ENCODE measurements at regions not wholly inside any gene's neighbourhood (a gene's known extent, or its start where the extent isn't known, plus 50 kb on each side); places are given as distances from the start of the nearest gene placed in this dataset.
"Not testable (repeated sequence)": the region's sequence is repeated elsewhere in the genome, so short reads cannot be mapped to it uniquely, and the experiment has no call there.

DNA sequence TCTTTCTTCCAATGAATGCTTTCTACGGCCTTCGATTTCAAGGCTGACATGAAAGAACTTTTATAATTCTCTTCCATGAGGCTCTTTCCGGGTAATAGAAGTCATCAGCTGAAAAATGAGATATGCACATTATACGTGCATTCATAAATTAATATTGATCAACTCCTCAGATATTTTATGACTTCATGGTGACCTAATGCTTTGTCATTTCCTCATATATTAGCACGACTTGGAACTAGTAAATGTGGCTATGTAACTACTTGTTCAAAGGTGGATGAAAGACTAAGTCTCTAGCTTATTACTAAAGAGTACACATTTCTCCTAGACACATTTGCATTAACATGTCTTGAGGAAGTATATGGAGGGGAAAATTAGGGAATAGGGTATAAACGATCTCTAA, 168.8 kb downstream of the HDGFL1 start:
- Mint-ChIP-seq H3K4me3 (no peak overlapping the region), H3K27me3 (no peaks in the 10 kb centered on the region), H3K9me3 (no peaks in the 10 kb centered on the region), H3K27ac (no peak overlapping the region), H3K4me1 (ENCODE audit: low read depth) (no peaks in the 10 kb centered on the region), H3K36me3 (ENCODE audit: low read depth) (no peaks in the 10 kb centered on the region)
- DNase-seq, result no peak

DNA sequence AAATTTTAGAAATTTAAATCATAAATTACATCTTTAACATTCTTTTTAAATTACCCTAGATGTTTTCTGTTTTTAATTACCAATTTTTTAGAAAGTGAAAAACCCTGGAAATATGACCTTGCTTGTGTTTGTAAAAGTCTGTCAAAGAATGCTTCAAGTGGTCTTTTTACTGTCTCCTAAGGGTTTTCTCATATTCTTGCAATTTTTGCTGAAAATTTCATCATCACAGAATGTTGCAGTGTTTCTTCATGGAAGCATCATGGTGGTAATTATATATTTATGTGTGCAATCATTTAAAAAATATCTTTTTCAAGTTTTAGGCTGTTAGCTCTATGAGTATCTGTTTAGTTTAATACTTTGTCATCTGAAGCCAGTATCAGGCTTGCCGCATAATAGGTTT, 178.2 kb downstream of the HDGFL1 start:
- H3K27me3 Mint-ChIP-seq, result no peaks in the 10 kb centered on the region
- no peaks in the 10 kb centered on the region for H3K36me3 Mint-ChIP-seq (ENCODE audit: low read depth)
- no peak overlapping the region for H3K27ac Mint-ChIP-seq
- no peak for DNase-seq
- H3K4me1 Mint-ChIP-seq (ENCODE audit: low read depth), result no peaks in the 10 kb centered on the region
- no peak overlapping the region for H3K4me3 Mint-ChIP-seq
- H3K9me3 Mint-ChIP-seq, result no peaks in the 10 kb centered on the region

DNA sequence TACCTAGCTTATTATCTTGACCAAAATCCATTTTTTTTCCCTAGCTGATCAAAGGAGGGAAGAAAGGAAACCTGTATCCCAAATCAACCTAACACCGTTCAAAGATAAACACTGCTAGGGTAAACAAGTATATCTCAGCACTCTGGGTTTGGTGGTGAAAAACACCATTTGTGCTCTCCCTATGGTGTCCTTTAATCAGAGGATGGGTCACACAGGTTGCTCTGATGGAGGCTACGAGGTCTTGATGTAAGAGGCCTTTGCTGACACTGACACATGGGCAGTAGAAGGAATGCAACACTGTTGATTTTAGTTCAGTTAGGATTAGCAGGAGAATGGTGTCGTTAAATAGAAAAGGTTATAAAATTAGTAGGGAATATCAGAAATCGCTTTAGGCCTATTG, 179.3 kb downstream of the HDGFL1 start:
- no peak overlapping the region for H3K27ac Mint-ChIP-seq

DNA sequence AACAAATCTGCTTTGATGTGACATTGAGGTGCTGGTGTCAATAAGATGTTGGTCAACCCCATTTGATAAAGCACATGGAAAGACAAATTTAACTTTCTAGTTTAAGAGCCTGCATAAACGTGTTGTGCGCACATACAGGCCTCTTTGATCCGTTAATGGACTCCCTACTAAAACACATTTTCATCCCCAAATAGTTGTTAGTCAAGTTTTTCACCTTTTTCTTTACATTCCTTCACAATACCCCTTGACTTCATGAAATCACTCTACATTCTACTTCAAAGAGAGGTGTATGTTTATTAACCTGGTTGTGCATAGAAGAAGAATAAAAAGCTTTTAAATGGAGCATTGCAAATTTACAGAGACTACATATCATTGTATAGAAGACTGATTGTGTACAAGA, 180.3 kb downstream of the HDGFL1 start:
- Mint-ChIP-seq H3K9me3 (no peaks in the 10 kb centered on the region), H3K4me3 (no peak overlapping the region), H3K27ac (no peak overlapping the region), H3K36me3 (ENCODE audit: low read depth) (no peaks in the 10 kb centered on the region), H3K4me1 (ENCODE audit: low read depth) (no peaks in the 10 kb centered on the region), H3K27me3 (no peaks in the 10 kb centered on the region)
- DNase-seq, result no peak

More for the DNA sequence above, 179.3 kb downstream of the HDGFL1 start:
- Mint-ChIP-seq H3K36me3 (ENCODE audit: low read depth) (no peaks in the 10 kb centered on the region), H3K9me3 (no peaks in the 10 kb centered on the region), H3K4me1 (ENCODE audit: low read depth) (no peaks in the 10 kb centered on the region), H3K4me3 (no peak overlapping the region), H3K27me3 (no peaks in the 10 kb centered on the region)
- no peak for DNase-seq

DNA sequence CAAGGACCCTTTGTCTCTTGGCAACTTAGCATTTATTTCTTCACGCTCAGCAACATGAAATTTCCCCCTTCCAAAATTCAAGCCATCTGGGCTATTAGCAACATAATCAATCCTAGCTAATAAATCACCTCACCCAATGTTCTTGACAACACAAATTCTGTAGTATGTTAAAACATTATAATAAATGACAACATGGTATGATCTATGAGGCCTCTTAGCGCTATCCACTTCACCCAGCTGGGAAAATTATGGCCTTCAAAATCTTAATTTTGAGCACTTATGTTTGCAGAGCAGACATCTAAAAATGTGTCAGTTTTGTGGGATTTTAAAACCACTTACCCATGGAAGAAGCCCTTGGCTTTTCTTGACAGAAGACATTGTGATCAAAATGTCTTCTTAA, 181.9 kb downstream of the HDGFL1 start:
- H3K27ac Mint-ChIP-seq, result no peak overlapping the region

DNA sequence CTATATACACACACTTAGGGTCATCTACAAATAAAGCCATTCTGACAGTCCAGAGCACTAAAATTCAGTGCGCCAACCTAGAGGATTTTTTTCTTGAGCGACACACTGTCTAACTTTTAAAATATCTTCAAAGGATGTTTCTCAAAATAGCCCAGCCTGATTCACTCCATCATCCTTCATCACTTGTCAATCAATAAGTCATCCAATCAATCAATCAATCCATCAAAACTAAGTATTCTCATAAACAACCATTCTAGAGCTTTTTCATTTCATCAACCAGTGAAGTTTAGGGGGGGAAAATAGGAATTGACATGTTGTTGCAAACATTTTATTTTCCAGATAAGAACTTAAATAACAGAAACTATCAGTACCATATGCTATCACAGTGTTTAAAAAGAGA, 183.2 kb downstream of the HDGFL1 start:
- Mint-ChIP-seq H3K36me3 (ENCODE audit: low read depth) (no peaks in the 10 kb centered on the region), H3K4me1 (ENCODE audit: low read depth) (no peaks in the 10 kb centered on the region), H3K9me3 (no peaks in the 10 kb centered on the region), H3K27me3 (no peaks in the 10 kb centered on the region), H3K27ac (no peak overlapping the region), H3K4me3 (no peak overlapping the region)
- no peak for DNase-seq

More for the DNA sequence above, 181.9 kb downstream of the HDGFL1 start:
- no peaks in the 10 kb centered on the region for H3K36me3 Mint-ChIP-seq (ENCODE audit: low read depth)
- no peaks in the 10 kb centered on the region for H3K9me3 Mint-ChIP-seq
- no peak for DNase-seq
- H3K4me1 Mint-ChIP-seq (ENCODE audit: low read depth), result no peaks in the 10 kb centered on the region
- no peaks in the 10 kb centered on the region for H3K27me3 Mint-ChIP-seq
- no peak overlapping the region for H3K4me3 Mint-ChIP-seq

DNA sequence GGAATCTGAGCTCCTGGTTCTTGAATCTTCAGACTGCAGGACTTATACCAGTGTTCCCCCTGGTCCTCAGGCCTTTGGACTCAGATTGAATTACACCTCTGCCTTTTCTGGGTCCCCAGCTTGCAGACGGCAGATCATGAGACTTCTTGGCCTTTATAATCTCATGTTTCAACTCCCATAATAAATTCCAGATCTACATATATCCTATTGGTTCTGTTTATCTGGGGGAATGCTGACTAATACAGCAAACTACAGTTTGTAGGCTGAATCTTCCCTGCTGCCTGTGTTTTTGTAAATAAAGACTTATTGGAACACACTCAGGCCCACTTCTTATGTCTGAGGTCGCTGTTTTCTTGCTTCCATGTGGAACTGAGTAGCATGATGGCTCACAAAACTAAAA, 184.7 kb downstream of the HDGFL1 start:
- Mint-ChIP-seq H3K9me3 (no peaks in the 10 kb centered on the region), H3K4me1 (ENCODE audit: low read depth) (no peaks in the 10 kb centered on the region), H3K27me3 (no peaks in the 10 kb centered on the region), H3K36me3 (ENCODE audit: low read depth) (no peaks in the 10 kb centered on the region), H3K27ac (no peak overlapping the region), H3K4me3 (no peak overlapping the region)
- no peak for DNase-seq

DNA sequence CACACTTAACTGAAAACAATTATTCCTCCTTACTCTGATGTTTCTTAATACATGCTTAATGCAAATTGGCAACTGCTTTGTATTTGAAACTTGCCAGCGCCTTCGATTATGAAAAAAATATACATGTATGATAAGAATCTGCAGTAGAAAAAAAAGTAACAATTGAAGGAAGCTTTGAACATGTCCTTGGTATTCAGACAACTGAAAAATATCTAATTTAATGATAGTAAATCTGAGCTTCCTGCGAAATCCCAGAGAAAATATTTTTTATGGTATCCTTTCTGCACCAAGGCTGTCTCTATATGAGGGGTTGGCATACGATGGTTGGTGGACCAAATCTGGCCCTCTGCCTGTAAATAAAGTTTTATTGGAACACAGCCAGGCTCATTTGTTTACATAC, 186.2 kb downstream of the HDGFL1 start:
- Mint-ChIP-seq H3K9me3 (no peaks in the 10 kb centered on the region), H3K27me3 (no peaks in the 10 kb centered on the region), H3K36me3 (ENCODE audit: low read depth) (no peaks in the 10 kb centered on the region), H3K4me1 (ENCODE audit: low read depth) (no peaks in the 10 kb centered on the region), H3K4me3 (no peak overlapping the region), H3K27ac (no peak overlapping the region)
- DNase-seq, result no peak

DNA sequence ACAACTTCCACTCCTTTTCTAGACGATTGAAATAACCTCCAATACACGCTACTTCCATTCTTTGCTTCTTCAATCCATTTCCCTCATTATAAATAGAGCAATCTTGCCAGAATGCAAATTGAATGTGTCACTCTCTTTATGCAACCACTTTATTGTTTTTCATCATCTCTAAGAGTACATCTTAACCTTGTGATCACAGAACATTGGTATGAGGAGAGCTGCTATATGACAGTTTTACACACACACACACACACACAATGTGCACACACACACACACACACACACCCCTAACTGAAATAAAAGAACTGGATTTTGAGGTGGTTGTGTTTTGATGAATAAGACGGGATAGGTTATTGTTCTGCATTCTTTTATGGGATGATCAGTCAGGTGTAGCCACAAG, 187.0 kb downstream of the HDGFL1 start:
- H3K36me3 Mint-ChIP-seq (ENCODE audit: low read depth), result no peaks in the 10 kb centered on the region
- H3K4me1 Mint-ChIP-seq (ENCODE audit: low read depth), result no peaks in the 10 kb centered on the region
- no peaks in the 10 kb centered on the region for H3K9me3 Mint-ChIP-seq
- no peak overlapping the region for H3K4me3 Mint-ChIP-seq
- no peaks in the 10 kb centered on the region for H3K27me3 Mint-ChIP-seq
- DNase-seq, result no peak
- no peak overlapping the region for H3K27ac Mint-ChIP-seq

DNA sequence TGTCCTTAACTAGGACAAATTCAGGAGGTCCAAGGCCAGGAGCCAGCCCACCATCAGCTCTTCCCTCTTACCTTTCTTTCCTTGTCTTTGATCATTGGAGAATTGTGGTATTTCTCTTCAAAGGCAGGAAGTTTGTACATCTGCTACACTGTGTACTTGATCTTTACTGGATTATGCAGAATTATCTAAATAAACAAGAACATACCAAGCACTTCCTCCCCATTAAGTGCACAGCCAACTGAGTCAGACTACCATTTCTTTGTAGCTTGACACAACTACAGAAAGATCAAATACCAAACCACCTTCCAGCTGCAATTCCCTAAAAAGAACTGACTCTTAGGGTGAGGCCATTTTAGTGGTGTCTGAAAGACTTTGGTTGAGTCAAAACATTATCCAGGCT, 195.1 kb downstream of the HDGFL1 start:
- no peak for DNase-seq
- Mint-ChIP-seq H3K9me3 (peaks cover 11% of the 10 kb centered on the region), H3K4me1 (ENCODE audit: low read depth) (no peaks in the 10 kb centered on the region), H3K27me3 (no peaks in the 10 kb centered on the region), H3K27ac (no peak overlapping the region), H3K4me3 (no peak overlapping the region), H3K36me3 (ENCODE audit: low read depth) (no peaks in the 10 kb centered on the region)

DNA sequence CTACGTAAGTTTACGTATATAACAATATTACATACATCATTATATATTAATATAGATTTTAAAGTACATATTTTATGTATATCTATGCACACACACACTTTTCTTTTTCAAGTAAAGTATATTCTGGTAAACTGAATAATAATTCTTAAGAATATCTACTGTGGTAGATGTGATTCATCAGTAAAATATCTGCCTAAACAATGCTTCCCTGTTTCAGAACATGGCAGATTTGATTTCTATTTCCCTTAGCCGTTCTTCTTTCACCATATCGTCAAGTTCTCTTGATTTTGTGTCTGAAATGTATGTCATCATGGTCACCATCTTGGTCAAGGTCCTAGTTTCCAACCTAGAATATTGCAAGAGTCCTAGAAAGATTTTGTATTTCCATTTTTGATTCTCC, 195.6 kb downstream of the HDGFL1 start:
- Mint-ChIP-seq H3K36me3 (ENCODE audit: low read depth) (no peaks in the 10 kb centered on the region), H3K9me3 (peaks cover 11% of the 10 kb centered on the region)

DNA sequence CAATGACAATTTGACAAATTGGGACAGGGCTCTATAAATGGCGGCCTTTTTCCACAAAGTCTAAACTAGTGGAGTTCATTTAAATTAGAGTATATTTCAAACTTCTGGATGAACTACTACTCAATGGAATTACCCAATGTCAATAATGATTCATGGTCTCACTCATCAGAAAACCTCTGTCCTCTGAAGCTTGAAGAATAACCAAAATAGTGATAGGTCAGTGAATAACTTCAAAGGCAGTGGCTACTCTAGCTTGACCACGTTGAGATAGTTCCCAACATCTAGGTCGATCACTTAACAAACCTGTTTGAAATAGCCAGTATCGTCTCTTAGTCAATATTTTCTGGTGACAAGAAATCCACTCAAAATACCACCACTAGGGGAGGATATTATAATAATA, 197.6 kb downstream of the HDGFL1 start:
- no peak overlapping the region for H3K27ac Mint-ChIP-seq

More for the DNA sequence above, 195.6 kb downstream of the HDGFL1 start:
- no peak overlapping the region for H3K4me3 Mint-ChIP-seq
- H3K27ac Mint-ChIP-seq, result no peak overlapping the region
- H3K4me1 Mint-ChIP-seq (ENCODE audit: low read depth), result no peaks in the 10 kb centered on the region
- no peaks in the 10 kb centered on the region for H3K27me3 Mint-ChIP-seq
- no peak for DNase-seq

DNA sequence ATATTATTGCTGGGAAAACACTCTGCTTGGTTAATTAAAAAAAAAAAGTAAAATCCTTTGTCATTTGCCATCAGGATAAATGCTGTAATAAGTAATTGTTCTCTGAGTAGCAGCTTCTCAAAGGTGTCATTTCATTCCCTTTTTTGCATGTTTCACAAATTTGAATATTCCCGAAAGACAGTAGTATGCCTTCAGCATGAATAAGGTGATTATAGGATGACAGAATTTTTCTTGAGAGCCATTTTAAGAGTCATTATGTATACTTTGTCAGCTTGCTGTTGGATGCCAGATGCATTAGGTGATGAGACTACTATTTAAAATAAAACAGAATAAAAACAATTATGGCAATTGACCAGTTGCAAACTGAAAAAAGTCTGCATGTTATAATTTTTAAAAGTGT, 200.7 kb downstream of the HDGFL1 start:
- Mint-ChIP-seq H3K27me3 (no peaks in the 10 kb centered on the region), H3K27ac (no peak overlapping the region), H3K9me3 (peaks cover 3% of the 10 kb centered on the region), H3K4me3 (no peak overlapping the region), H3K36me3 (ENCODE audit: low read depth) (no peaks in the 10 kb centered on the region), H3K4me1 (ENCODE audit: low read depth) (no peaks in the 10 kb centered on the region)
- no peak for DNase-seq

More for the DNA sequence above, 197.6 kb downstream of the HDGFL1 start:
- Mint-ChIP-seq H3K9me3 (peaks cover 9% of the 10 kb centered on the region), H3K4me1 (ENCODE audit: low read depth) (no peaks in the 10 kb centered on the region), H3K36me3 (ENCODE audit: low read depth) (no peaks in the 10 kb centered on the region), H3K4me3 (no peak overlapping the region), H3K27me3 (no peaks in the 10 kb centered on the region)
- DNase-seq, result no peak

DNA sequence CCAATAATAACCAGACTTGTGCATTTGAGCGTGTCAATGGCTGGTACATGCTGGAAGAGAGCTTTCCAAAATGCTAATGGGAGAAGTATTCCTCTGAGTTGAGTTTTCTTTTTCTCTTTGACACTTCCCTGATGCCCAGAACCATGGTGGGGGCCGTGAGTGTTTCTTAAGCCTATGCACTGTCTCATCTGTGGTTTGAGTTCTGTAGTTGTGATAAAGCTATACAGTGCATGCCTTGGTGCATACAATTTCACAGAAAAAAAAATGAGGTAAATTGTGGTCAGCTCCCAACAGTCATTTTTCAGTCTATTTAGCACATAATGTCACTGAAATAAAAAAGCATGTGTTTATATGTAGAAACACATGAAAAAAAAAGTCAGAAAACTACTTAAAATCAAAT, 204.8 kb downstream of the HDGFL1 start:
- Mint-ChIP-seq H3K36me3 (ENCODE audit: low read depth) (no peaks in the 10 kb centered on the region), H3K9me3 (peaks cover 8% of the 10 kb centered on the region), H3K4me1 (ENCODE audit: low read depth) (no peaks in the 10 kb centered on the region), H3K4me3 (no peak overlapping the region), H3K27me3 (no peaks in the 10 kb centered on the region), H3K27ac (no peak overlapping the region)
- DNase-seq, result no peak

DNA sequence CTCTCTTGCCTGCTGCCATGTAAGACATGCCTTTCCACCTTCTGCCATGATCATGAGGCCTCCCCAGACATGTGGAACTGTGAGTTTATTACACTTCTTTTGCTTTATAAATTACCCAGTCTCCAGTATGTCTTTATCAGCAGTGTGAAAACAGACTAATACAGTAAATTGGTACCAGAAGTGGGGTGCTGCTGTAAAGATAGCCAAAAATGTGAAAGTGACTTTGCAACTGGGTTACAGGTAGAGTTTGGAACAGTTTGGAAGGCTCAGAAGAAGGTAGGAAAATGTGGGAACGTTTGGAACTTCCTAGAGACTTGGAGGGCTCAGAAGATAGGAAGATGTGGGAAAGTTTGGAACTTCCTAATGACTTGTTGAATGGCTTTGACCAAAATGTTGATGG, 209.1 kb downstream of the HDGFL1 start:
- H3K4me3 Mint-ChIP-seq; H3K36me3 Mint-ChIP-seq (ENCODE audit: low read depth); H3K4me1 Mint-ChIP-seq (ENCODE audit: low read depth); H3K27ac Mint-ChIP-seq; H3K27me3 Mint-ChIP-seq; DNase-seq: not testable (repeated sequence)
- H3K9me3 Mint-ChIP-seq, result peaks cover 25% of the 10 kb centered on the region

DNA sequence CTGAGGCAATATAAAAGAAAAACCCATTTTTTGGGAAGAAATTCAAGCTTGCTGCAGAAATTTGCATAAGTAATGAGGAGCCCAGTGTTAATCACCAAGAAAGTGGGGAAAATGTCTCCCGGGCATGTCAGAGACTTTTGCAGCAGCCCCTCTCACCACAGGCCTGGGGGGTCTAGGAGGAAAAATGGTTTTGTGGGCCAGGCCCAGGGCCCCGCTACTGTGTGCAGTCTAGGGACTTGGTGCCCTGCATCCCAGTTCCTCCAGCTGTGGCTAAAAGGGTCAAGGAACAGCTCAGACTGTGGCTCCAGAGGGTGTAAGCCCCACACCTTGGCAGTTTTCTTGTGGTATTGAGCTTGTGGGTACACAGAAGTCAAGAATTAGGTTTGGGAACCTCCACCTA, 209.7 kb downstream of the HDGFL1 start:
- Mint-ChIP-seq H3K36me3 (ENCODE audit: low read depth) (no peaks in the 10 kb centered on the region), H3K27ac (no peak overlapping the region), H3K27me3 (no peaks in the 10 kb centered on the region), H3K4me1 (ENCODE audit: low read depth) (no peaks in the 10 kb centered on the region), H3K4me3 (no peak overlapping the region), H3K9me3 (peaks cover 26% of the 10 kb centered on the region)
- DNase-seq, result no peak
